CD14-positive monocyte (primary cell): ENCODE measurements at regions not wholly inside any gene's neighbourhood (a gene's known extent, or its start where the extent isn't known, plus 50 kb on each side); places are given as distances from the start of the nearest gene placed in this dataset.

Source experiments
- DNase-seq, 3 donors: peaks; one replicate each; pipeline ENCODE4 v3.0.0-alpha.2; 2011 to 2022
- H2AFZ ChIP-seq: 2 replicates; pipeline ENCODE4 v1.6.0; 2012; ENCODE audit warnings: mild to moderate bottlenecking, low read depth, low read length, inconsistent platforms; ENCODE audit not compliant: insufficient read depth, poor library complexity, severe bottlenecking
- H3K27ac ChIP-seq, 2 donors: 1 replicate in 1 of 2; 2 replicates in 1 of 2; pipeline ENCODE4 v1.5.1; 2012 to 2013; ENCODE audit warnings: low read length in 2 of 2, control low read depth in 1 of 2, inconsistent platforms in 1 of 2, low read depth in 1 of 2, mild to moderate bottlenecking in 1 of 2
- H3K27me3 ChIP-seq, 2 donors: one replicate each; pipeline versions ENCODE4 v1.6.0 to v1.6.1; 2011 to 2013; ENCODE audit warnings: low read length in 2 of 2; ENCODE audit not compliant: control insufficient read depth in 2 of 2, insufficient read depth in 2 of 2
- H3K36me3 ChIP-seq, 2 donors: replicated peaks in 1 of 2; 1 replicate in 1 of 2; 2 replicates in 1 of 2; pipeline versions ENCODE4 v1.5.1 to v1.6.1; 2012 to 2013; ENCODE audit warnings: low read length in 2 of 2, control low read depth in 1 of 2, inconsistent platforms in 1 of 2, mild to moderate bottlenecking in 1 of 2; ENCODE audit not compliant: insufficient read depth in 2 of 2, control insufficient read depth in 1 of 2
- H3K4me1 ChIP-seq, 2 donors: 1 replicate in 1 of 2; 2 replicates in 1 of 2; pipeline versions ENCODE4 v1.5.1 to v1.6.1; 2012 to 2013; ENCODE audit warnings: low read length in 2 of 2, control low read depth in 1 of 2, inconsistent platforms in 1 of 2, mild to moderate bottlenecking in 1 of 2, moderate library complexity in 1 of 2; ENCODE audit not compliant: insufficient read depth in 2 of 2, control insufficient read depth in 1 of 2
- H3K4me2 ChIP-seq: replicated peaks from 2 replicates; pipeline ENCODE3; 2012; ENCODE audit warnings: low read length, moderate library complexity, mild to moderate bottlenecking; ENCODE audit not compliant: poor library complexity, severe bottlenecking; ENCODE audit errors: extremely low read depth
- H3K4me3 ChIP-seq, 3 experiments: fragments of 200-600 bp in 1 of 3; sonication (generic) in 1 of 3; replicated peaks in 1 of 3; 1 replicate in 2 of 3; 2 replicates in 1 of 3; pipeline ENCODE4 v1.5.1; 2011 to 2013; ENCODE audit warnings: low read length in 3 of 3, mild to moderate bottlenecking in 3 of 3, control low read depth in 2 of 3, low read depth in 2 of 3, inconsistent platforms in 1 of 3, moderate library complexity in 1 of 3
- H3K79me2 ChIP-seq: 2 replicates; pipeline ENCODE4 v1.6.0; 2012; ENCODE audit warnings: mild to moderate bottlenecking, control low read depth, inconsistent platforms, low read length, moderate library complexity; ENCODE audit not compliant: insufficient read depth
- H3K9ac ChIP-seq: 2 replicates; pipeline ENCODE4 v1.6.0; 2017; ENCODE audit warnings: low read length, mild to moderate bottlenecking; ENCODE audit not compliant: insufficient read depth, poor library complexity, severe bottlenecking
- H3K9me3 ChIP-seq, 2 donors: replicated peaks in 1 of 2; 1 replicate in 1 of 2; 2 replicates in 1 of 2; pipeline versions ENCODE4 v1.5.1 to v1.6.1; 2012 to 2013; ENCODE audit warnings: low read length in 2 of 2, control low read depth in 1 of 2; ENCODE audit not compliant: control insufficient read depth in 1 of 2, insufficient read depth in 1 of 2
- H4K20me1 ChIP-seq: 2 replicates; pipeline ENCODE4 v1.6.0; 2012; ENCODE audit warnings: mild to moderate bottlenecking, low read length, control low read depth, moderate library complexity; ENCODE audit not compliant: insufficient read depth
- H3K27ac Mint-ChIP-seq, 7 donors: one replicate each; pipeline ENCODE4 v1.8.0; 2020; ENCODE audit warnings: mild to moderate bottlenecking in 7 of 7, mixed read lengths in 7 of 7, moderate library complexity in 6 of 7, inconsistent platforms in 2 of 7
- H3K27me3 Mint-ChIP-seq, 3 donors: one replicate each; pipeline ENCODE4 v1.8.0; 2021 to 2022; ENCODE audit warnings: low read depth in 3 of 3, mild to moderate bottlenecking in 3 of 3, mixed read lengths in 3 of 3, moderate library complexity in 3 of 3, inconsistent platforms in 1 of 3
- H3K36me3 Mint-ChIP-seq, 2 donors: one replicate each; pipeline ENCODE4 v1.8.0; 2020; ENCODE audit warnings: mixed read lengths in 2 of 2, inconsistent platforms in 1 of 2, mild to moderate bottlenecking in 1 of 2
- H3K4me1 Mint-ChIP-seq: one replicate; pipeline ENCODE4 v1.8.0; 2020; ENCODE audit warnings: mild to moderate bottlenecking, mixed read lengths
- H3K4me3 Mint-ChIP-seq, 2 donors: one replicate each; pipeline ENCODE4 v1.8.0; 2020; ENCODE audit warnings: mild to moderate bottlenecking in 2 of 2, mixed read lengths in 2 of 2, moderate library complexity in 1 of 2
- H3K9me3 Mint-ChIP-seq, 7 donors: one replicate each; pipeline ENCODE4 v1.8.0; 2020 to 2022; ENCODE audit warnings: mixed read lengths in 7 of 7, mild to moderate bottlenecking in 6 of 7, moderate library complexity in 6 of 7, inconsistent platforms in 2 of 7
- WGBS: methylation state at CpG from one replicate; pipeline ENCODE4 v1.1.5; 2013; ENCODE audit warnings: missing lambda C conversion rate; ENCODE audit not compliant: insufficient coverage; 5-methylcytosine and 5-hydroxymethylcytosine counted together
- intact Hi-C, 2 donors: fragments of 100-400 bp; cut with micrococcal nuclease; formaldehyde crosslinking; loops; one replicate each; pipeline versions ENCODE4 v1.15.0 to v1.15.1; 2023
- TF ChIP-seq, protein P1 (sequence below): fragments of 200-600 bp; IDR thresholded peaks from one replicate; pipeline ENCODE4 v1.8.0; 2022; ENCODE audit warnings: antibody characterized with exemption, mild to moderate bottlenecking

DNA sequence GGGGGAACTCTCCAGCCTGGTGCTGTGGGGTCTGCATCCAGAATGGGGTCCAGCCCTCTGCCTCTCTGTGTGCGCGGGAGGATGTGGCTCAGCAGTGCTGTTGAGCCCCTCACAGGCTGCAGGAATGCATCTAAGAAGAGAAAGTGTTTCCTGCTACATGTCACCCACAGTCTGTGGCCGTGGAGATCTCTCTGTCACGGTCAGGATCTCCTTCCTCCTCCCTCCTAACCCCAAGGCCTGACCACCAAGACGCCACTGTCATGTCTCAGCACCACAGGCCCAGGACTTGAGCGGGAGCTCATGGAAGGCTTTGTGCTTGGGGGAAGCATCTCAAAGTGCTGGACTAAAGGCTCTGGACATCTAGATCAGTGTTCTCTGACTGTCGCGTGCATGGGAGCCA lies 90.1 kb downstream of the SREK1 start:
- H3K36me3 ChIP-seq = no peaks in the 10 kb centered on the region
- DNase-seq = no peak
- no peak overlapping the region for H3K9ac ChIP-seq
- no peaks in the 10 kb centered on the region for H3K9me3 ChIP-seq
- peaks cover 2 to 3% (median 3%) of the 10 kb centered on the region in 3 donors for H3K27me3 Mint-ChIP-seq
- WGBS = 100% methylated on average over 2 of the region's 8 CpGs
- peaks cover 0 to 2% (median 0%) of the 10 kb centered on the region in 7 donors for H3K9me3 Mint-ChIP-seq
- no peak overlapping the region for H3K4me3 Mint-ChIP-seq
- no peaks in the 10 kb centered on the region for H3K79me2 ChIP-seq
- no peak overlapping the region for H3K27ac Mint-ChIP-seq
- TF ChIP-seq, protein P1, sequence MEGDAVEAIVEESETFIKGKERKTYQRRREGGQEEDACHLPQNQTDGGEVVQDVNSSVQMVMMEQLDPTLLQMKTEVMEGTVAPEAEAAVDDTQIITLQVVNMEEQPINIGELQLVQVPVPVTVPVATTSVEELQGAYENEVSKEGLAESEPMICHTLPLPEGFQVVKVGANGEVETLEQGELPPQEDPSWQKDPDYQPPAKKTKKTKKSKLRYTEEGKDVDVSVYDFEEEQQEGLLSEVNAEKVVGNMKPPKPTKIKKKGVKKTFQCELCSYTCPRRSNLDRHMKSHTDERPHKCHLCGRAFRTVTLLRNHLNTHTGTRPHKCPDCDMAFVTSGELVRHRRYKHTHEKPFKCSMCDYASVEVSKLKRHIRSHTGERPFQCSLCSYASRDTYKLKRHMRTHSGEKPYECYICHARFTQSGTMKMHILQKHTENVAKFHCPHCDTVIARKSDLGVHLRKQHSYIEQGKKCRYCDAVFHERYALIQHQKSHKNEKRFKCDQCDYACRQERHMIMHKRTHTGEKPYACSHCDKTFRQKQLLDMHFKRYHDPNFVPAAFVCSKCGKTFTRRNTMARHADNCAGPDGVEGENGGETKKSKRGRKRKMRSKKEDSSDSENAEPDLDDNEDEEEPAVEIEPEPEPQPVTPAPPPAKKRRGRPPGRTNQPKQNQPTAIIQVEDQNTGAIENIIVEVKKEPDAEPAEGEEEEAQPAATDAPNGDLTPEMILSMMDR = no peak
- H3K36me3 Mint-ChIP-seq = no peaks in the 10 kb centered on the region
- intact Hi-C loops = no loop called here
- H3K4me2 ChIP-seq = no peak overlapping the region
- no peak overlapping the region for H3K4me3 ChIP-seq
- no peaks in the 10 kb centered on the region for H3K4me1 ChIP-seq
- no peaks in the 10 kb centered on the region for H3K27me3 ChIP-seq
- no peaks in the 10 kb centered on the region for H4K20me1 ChIP-seq
- no peak overlapping the region for H2AFZ ChIP-seq
- H3K4me1 Mint-ChIP-seq = no peaks in the 10 kb centered on the region
- H3K27ac ChIP-seq = no peak overlapping the region

DNA sequence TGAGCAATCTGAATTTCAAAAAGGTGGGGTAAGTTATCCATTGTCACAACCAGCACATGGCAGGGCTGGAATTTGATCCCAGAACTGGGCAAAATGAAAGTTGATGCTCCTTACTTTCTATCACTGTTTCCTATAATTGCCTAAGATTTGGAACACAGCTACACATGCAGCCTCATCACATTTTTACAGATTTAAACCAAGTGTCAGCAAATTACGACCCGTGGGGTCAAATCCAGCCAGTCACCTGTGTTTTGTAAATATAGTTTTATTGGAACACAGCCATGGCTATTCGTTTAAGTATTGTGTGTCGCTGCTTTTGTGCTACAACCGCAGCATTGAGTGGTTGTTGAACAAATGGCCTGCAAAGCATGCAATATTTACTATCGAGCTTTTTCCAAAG lies 94.3 kb downstream of the SREK1 start:
- WGBS = 97% methylated on average over 3 of the region's 6 CpGs
- intact Hi-C loops = no loop called here
- no peaks in the 10 kb centered on the region for H3K4me1 Mint-ChIP-seq

More for the DNA sequence above, 94.3 kb downstream of the SREK1 start:
- Mint-ChIP-seq H3K27ac (no peak overlapping the region), H3K4me3 (no peak overlapping the region), H3K9me3 (peaks cover 0 to 2% (median 0%) of the 10 kb centered on the region in 7 donors), H3K27me3 (peaks cover 2 to 7% (median 3%) of the 10 kb centered on the region in 3 donors), H3K36me3 (no peaks in the 10 kb centered on the region)
- no peak overlapping the region for H2AFZ ChIP-seq
- no peak overlapping the region for H3K4me2 ChIP-seq
- H3K4me3 ChIP-seq = no peak overlapping the region
- no peaks in the 10 kb centered on the region for H3K36me3 ChIP-seq
- H4K20me1 ChIP-seq = no peaks in the 10 kb centered on the region
- H3K4me1 ChIP-seq = no peaks in the 10 kb centered on the region
- DNase-seq = no peak
- H3K9ac ChIP-seq = no peak overlapping the region
- TF ChIP-seq, protein P1 = no peak
- H3K79me2 ChIP-seq = no peaks in the 10 kb centered on the region
- H3K27ac ChIP-seq = no peak overlapping the region
- no peaks in the 10 kb centered on the region for H3K9me3 ChIP-seq
- no peaks in the 10 kb centered on the region for H3K27me3 ChIP-seq
